Activated CD8-positive, alpha-beta T cell treated with anti-CD3 and anti-CD28 coated beads for 36 hours (primary cell): ENCODE measurements at regions not wholly inside any gene's neighbourhood (a gene's known extent, or its start where the extent isn't known, plus 50 kb on each side); places are given as distances from the start of the nearest gene placed in this dataset.

Experiments used
- ATAC-seq: fragments of 200-7000 bp; cut with Tn5 transposase; one replicate; pipeline ENCODE4 v1.10.0; 2021; ENCODE audit warnings: mild to moderate bottlenecking, moderate library complexity
- CTCF ChIA-PET: fragments of 350-600 bp; sonication (Branson Sonifier 250); formaldehyde crosslinking; loops from one replicate; lab custom pipeline; 2021; ENCODE audit warnings: antibody characterized with exemption; lab: Charles Lee
- POLR2A ChIA-PET: fragments of 350-600 bp; sonication (Branson Sonifier 250); formaldehyde crosslinking; loops from one replicate; lab custom pipeline; 2021; ENCODE audit warnings: antibody characterized with exemption; lab: Charles Lee
- DNase-seq: peaks from one replicate; pipeline ENCODE4 v3.0.0-alpha.2; 2020
- H3K27ac Mint-ChIP-seq: one replicate; pipeline ENCODE4 v1.8.0; 2021; ENCODE audit warnings: mild to moderate bottlenecking, mixed read lengths
- H3K27me3 Mint-ChIP-seq: one replicate; pipeline ENCODE4 v1.8.0; 2021; ENCODE audit warnings: mixed read lengths
- H3K36me3 Mint-ChIP-seq: one replicate; pipeline ENCODE4 v1.8.0; 2021; ENCODE audit warnings: low read depth, mixed read lengths
- H3K4me1 Mint-ChIP-seq: one replicate; pipeline ENCODE4 v1.8.0; 2021; ENCODE audit warnings: low read depth, mixed read lengths
- H3K4me3 Mint-ChIP-seq: one replicate; pipeline ENCODE4 v1.8.0; 2021; ENCODE audit warnings: mild to moderate bottlenecking, moderate library complexity, mixed read lengths
- H3K9me3 Mint-ChIP-seq: one replicate; pipeline ENCODE4 v1.8.0; 2021; ENCODE audit warnings: mixed read lengths
- intact Hi-C: fragments of 100-400 bp; cut with micrococcal nuclease; formaldehyde crosslinking; loops from one replicate; pipeline ENCODE4 v1.10.0; 2022
- TF ChIP-seq, protein P1 (sequence below): fragments of 200-600 bp; IDR thresholded peaks from one replicate; pipeline ENCODE4 v1.8.0; 2022; ENCODE audit warnings: antibody characterized with exemption, mild to moderate bottlenecking

DNA sequence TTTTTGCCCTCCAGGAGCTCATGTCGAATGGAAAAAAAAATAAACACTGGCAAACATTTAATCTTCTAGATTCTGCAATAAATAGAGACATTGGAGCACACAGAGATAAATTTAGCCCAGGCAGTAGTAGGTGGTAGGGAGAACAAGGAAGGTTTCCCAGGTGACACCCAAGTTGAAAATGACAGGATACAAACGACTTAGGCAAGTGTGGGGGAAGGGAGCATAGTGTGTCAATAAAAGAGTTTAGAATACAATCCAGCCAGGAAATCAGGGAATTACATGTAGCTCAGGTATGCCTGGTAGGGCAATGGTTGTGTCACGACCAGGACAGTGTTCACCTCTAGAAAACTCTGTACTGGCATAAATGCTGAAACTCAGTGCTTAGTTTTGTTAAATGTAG is 364.6 kb upstream of the AGTR1 start:
- Mint-ChIP-seq H3K4me3 (no peak overlapping the region), H3K27me3 (no peaks in the 10 kb centered on the region), H3K27ac (no peak overlapping the region), H3K4me1 (no peaks in the 10 kb centered on the region), H3K9me3 (peaks cover 8% of the 10 kb centered on the region), H3K36me3 (no peaks in the 10 kb centered on the region)
- ATAC-seq (no peak), DNase-seq (no peak)
- ChIA-PET POLR2A (no interaction called here), CTCF (no interaction called here)
- intact Hi-C loops = no loop called here
- TF ChIP-seq, protein P1, sequence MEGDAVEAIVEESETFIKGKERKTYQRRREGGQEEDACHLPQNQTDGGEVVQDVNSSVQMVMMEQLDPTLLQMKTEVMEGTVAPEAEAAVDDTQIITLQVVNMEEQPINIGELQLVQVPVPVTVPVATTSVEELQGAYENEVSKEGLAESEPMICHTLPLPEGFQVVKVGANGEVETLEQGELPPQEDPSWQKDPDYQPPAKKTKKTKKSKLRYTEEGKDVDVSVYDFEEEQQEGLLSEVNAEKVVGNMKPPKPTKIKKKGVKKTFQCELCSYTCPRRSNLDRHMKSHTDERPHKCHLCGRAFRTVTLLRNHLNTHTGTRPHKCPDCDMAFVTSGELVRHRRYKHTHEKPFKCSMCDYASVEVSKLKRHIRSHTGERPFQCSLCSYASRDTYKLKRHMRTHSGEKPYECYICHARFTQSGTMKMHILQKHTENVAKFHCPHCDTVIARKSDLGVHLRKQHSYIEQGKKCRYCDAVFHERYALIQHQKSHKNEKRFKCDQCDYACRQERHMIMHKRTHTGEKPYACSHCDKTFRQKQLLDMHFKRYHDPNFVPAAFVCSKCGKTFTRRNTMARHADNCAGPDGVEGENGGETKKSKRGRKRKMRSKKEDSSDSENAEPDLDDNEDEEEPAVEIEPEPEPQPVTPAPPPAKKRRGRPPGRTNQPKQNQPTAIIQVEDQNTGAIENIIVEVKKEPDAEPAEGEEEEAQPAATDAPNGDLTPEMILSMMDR = no peak

DNA sequence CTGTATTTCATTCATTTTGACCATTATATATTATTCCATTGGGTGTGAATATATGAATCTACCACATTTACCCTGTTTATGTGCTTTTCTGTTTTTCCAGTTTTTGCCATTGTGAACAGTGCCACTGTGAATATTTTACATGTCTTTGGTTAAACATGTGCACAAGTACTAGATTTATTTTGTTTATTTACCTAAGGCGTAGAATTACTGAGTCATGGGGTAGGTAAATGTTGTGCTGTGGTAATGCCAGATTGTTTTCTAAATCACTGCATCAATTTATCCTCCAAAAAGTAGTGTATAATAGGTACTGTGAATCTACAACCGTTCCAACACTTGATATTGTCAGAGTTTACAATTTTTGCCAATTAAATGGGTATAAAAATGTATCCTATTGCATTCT is 362.1 kb upstream of the AGTR1 start:
- POLR2A ChIA-PET = no interaction called here
- Mint-ChIP-seq H3K36me3 (no peaks in the 10 kb centered on the region), H3K27ac (no peak overlapping the region), H3K4me1 (no peaks in the 10 kb centered on the region), H3K27me3 (no peaks in the 10 kb centered on the region), H3K4me3 (no peak overlapping the region), H3K9me3 (peaks cover 11% of the 10 kb centered on the region)
- CTCF ChIA-PET = no interaction called here
- TF ChIP-seq, protein P1 = no peak
- ATAC-seq = no peak
- intact Hi-C loops = no loop called here
- DNase-seq = no peak

DNA sequence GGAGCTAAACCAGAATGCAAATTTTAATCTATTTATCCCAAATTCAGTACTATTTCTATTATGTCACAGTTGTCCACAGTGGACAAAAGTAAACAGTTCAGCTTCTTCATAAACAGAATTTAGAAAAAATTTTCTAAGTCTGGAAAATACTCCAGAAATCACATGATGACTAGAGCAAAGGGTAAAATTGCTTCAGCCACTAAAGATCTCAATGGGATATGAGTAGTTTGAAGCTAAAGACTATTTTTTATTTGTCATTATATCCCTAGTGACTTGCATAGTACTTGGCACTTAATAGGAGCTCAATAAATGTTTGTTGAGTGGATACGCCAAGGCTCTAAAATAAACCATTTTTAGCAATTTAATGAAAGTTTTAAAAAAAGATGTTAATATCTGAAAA is 354.3 kb upstream of the AGTR1 start:
- POLR2A ChIA-PET = no interaction called here
- Mint-ChIP-seq H3K9me3 (peaks cover 2% of the 10 kb centered on the region), H3K4me3 (no peak overlapping the region), H3K4me1 (no peaks in the 10 kb centered on the region), H3K36me3 (no peaks in the 10 kb centered on the region), H3K27ac (no peak overlapping the region), H3K27me3 (no peaks in the 10 kb centered on the region)
- CTCF ChIA-PET = no interaction called here
- DNase-seq = no peak
- ATAC-seq = no peak
- intact Hi-C loops = no loop called here
- TF ChIP-seq, protein P1 = no peak

DNA sequence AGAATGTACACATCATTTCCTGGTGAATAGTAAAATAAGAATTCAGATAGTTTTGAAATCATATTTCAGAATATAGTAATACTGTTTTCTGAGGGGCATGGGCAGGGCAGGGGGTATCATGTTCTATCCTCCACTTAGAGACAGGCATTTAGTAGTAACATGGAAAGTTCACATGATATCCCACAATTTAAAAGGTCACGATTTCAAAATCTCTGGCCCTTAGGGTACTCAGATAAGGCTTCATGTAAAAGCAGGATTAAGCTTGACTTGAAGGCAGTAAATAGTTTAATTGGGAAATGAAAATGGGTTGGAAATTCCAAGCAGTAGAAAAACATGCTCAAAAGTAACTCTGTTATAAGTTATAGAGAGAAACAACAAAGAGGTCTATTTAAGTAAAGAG is 353.2 kb upstream of the AGTR1 start:
- Mint-ChIP-seq H3K4me1 (no peaks in the 10 kb centered on the region), H3K9me3 (peaks cover under 1% of the 10 kb centered on the region), H3K4me3 (no peak overlapping the region), H3K27me3 (no peaks in the 10 kb centered on the region), H3K27ac (no peak overlapping the region), H3K36me3 (no peaks in the 10 kb centered on the region)
- DNase-seq = no peak
- ChIA-PET POLR2A (no interaction called here), CTCF (no interaction called here)
- TF ChIP-seq, protein P1 = no peak
- ATAC-seq = no peak
- intact Hi-C loops = no loop called here

DNA sequence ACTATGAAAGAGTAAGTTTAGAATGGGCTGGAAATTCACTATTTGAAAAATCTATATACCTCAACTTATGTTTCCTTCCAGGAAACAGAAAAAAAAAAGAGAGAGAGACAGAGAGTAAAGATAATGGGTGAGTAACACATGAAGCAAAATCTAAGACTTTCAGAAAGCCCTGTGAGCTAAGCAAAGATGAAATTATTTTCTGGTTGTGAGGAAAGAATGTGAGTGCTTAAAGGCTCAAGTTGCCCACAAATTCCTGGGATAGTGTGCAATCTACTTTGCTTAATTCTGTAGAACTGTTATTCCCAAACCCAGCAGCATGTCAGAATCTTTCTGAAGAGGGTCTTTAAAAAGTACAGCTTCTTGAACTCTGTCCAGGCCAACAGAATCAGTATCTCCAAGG is 337.7 kb upstream of the AGTR1 start:
- CTCF ChIA-PET = no interaction called here

More for the DNA sequence above, 337.7 kb upstream of the AGTR1 start:
- TF ChIP-seq, protein P1 = no peak
- intact Hi-C loops = no loop called here
- Mint-ChIP-seq H3K27ac (no peak overlapping the region), H3K4me1 (no peaks in the 10 kb centered on the region), H3K9me3 (peaks cover 6% of the 10 kb centered on the region), H3K36me3 (no peaks in the 10 kb centered on the region), H3K4me3 (no peak overlapping the region), H3K27me3 (no peaks in the 10 kb centered on the region)
- DNase-seq (no peak), ATAC-seq (no peak)
- POLR2A ChIA-PET = no interaction called here
